Upper lobe of right lung (tissue), 1 donor: ENCODE measurements at regions not wholly inside any gene's neighbourhood (a gene's known extent, or its start where the extent isn't known, plus 50 kb on each side); places are given as distances from the start of the nearest gene placed in this dataset.

ENCODE experiments used
- ATAC-seq: fragments of 200-7000 bp; cut with Tn5 transposase; one replicate; pipeline ENCODE4 v1.9.1; 2020; ENCODE audit warnings: mild to moderate bottlenecking, moderate library complexity
- DNase-seq: peaks from one replicate; pipeline ENCODE4 v3.0.0-alpha.2; 2020
- H3K27ac ChIP-seq: fragments of 200-600 bp; one replicate; pipeline ENCODE4 v1.8.0; 2022
- H3K27me3 ChIP-seq: fragments of 200-600 bp; one replicate; pipeline ENCODE4 v1.8.0; 2022; ENCODE audit warnings: mild to moderate bottlenecking
- H3K36me3 ChIP-seq: fragments of 200-600 bp; one replicate; pipeline ENCODE4 v1.8.0; 2022
- H3K4me1 ChIP-seq: fragments of 200-600 bp; one replicate; pipeline ENCODE4 v1.8.0; 2022
- H3K4me3 ChIP-seq: fragments of 200-600 bp; one replicate; pipeline ENCODE4 v1.8.0; 2022; ENCODE audit warnings: mild to moderate bottlenecking
- H3K9me3 ChIP-seq: fragments of 200-600 bp; one replicate; pipeline ENCODE4 v1.8.0; 2022
- CTCF ChIP-seq: fragments of 200-600 bp; IDR thresholded peaks from one replicate; pipeline ENCODE4 v1.8.0; 2022; ENCODE audit warnings: antibody characterized with exemption
- intact Hi-C: fragments of 100-400 bp; cut with DNase I; formaldehyde crosslinking; loops from one replicate; pipeline ENCODE4 v1.11.0; 2022
- donor health status: DM: no; HTN: yes; CAD: no; lungs with severe emphysema.

- no peak for ATAC-seq
- H3K27me3 ChIP-seq = no peaks in the 10 kb centered on the region
- H3K27ac ChIP-seq = no peak overlapping the region
- no peaks in the 10 kb centered on the region for H3K4me1 ChIP-seq
- intact Hi-C loops = no loop called here
- no peak for TF ChIP-seq CTCF
- no peak for DNase-seq
- no peak overlapping the region for H3K4me3 ChIP-seq
- no peaks in the 10 kb centered on the region for H3K36me3 ChIP-seq
- H3K9me3 ChIP-seq = no peaks in the 10 kb centered on the region
These were observed 218.8 kb upstream of the C11orf87 start for GRCh38 chr11:109203176-109203575.

- Histone ChIP-seq H3K36me3 (no peaks in the 10 kb centered on the region), H3K27ac (no peak overlapping the region), H3K27me3 (no peaks in the 10 kb centered on the region), H3K4me1 (no peaks in the 10 kb centered on the region), H3K4me3 (no peak overlapping the region), H3K9me3 (no peaks in the 10 kb centered on the region)
- DNase-seq = no peak
- no peak for TF ChIP-seq CTCF
- intact Hi-C loops = no loop called here
- no peak for ATAC-seq
These were observed 216.7 kb upstream of the C11orf87 start for GRCh38 chr11:109205312-109205711.

GRCh38 chr11:109208121-109208520 lies 213.9 kb upstream of the C11orf87 start:
- no peak overlapping the region for H3K4me3 ChIP-seq
- H3K4me1 ChIP-seq = no peaks in the 10 kb centered on the region
- H3K27me3 ChIP-seq = no peaks in the 10 kb centered on the region
- no peaks in the 10 kb centered on the region for H3K36me3 ChIP-seq
- no peaks in the 10 kb centered on the region for H3K9me3 ChIP-seq
- no peak overlapping the region for H3K27ac ChIP-seq
- intact Hi-C loops = no loop called here
- DNase-seq (no peak), ATAC-seq (no peak)
- no peak for TF ChIP-seq CTCF

- no peaks in the 10 kb centered on the region for H3K4me1 ChIP-seq
- no peaks in the 10 kb centered on the region for H3K27me3 ChIP-seq
- no peak for ATAC-seq
- TF ChIP-seq CTCF = no peak
- no peaks in the 10 kb centered on the region for H3K36me3 ChIP-seq
- no peaks in the 10 kb centered on the region for H3K9me3 ChIP-seq
- no peak for DNase-seq
- H3K4me3 ChIP-seq = no peak overlapping the region
- intact Hi-C loops = no loop called here
- H3K27ac ChIP-seq = no peak overlapping the region
These were observed 212.4 kb upstream of the C11orf87 start for GRCh38 chr11:109209572-109209971.

- TF ChIP-seq CTCF = no peak
- no peaks in the 10 kb centered on the region for H3K9me3 ChIP-seq
- intact Hi-C loops = no loop called here
- no peaks in the 10 kb centered on the region for H3K27me3 ChIP-seq
- DNase-seq (no peak), ATAC-seq (no peak)
- H3K4me1 ChIP-seq = no peaks in the 10 kb centered on the region
- H3K4me3 ChIP-seq = no peak overlapping the region
- H3K27ac ChIP-seq = no peak overlapping the region
- no peaks in the 10 kb centered on the region for H3K36me3 ChIP-seq
These were observed 200.8 kb upstream of the C11orf87 start for GRCh38 chr11:109221190-109221589.

- no peak for TF ChIP-seq CTCF
- Histone ChIP-seq H3K27me3 (no peaks in the 10 kb centered on the region), H3K36me3 (no peaks in the 10 kb centered on the region), H3K27ac (no peak overlapping the region), H3K4me3 (no peak overlapping the region), H3K4me1 (no peaks in the 10 kb centered on the region), H3K9me3 (no peaks in the 10 kb centered on the region)
- intact Hi-C loops = no loop called here
- ATAC-seq (no peak), DNase-seq (no peak)
These were observed 199.2 kb upstream of the C11orf87 start for GRCh38 chr11:109222761-109223160.
